PC-9 (cell line): ENCODE measurements at regions not wholly inside any gene's neighbourhood (a gene's known extent, or its start where the extent isn't known, plus 50 kb on each side); places are given as distances from the start of the nearest gene placed in this dataset.

Experiments used
- EZH2 ChIP-seq: fragments of 200-600 bp; sonication (generic); IDR thresholded peaks from 2 replicates; pipeline ENCODE4 v1.8.0; 2017; ENCODE audit warnings: antibody characterized with exemption, low read depth
- TF ChIP-seq, protein P1 (sequence below): fragments of 200-600 bp; sonication (generic); conservative IDR thresholded peaks from 2 replicates; pipeline ENCODE4 v1.6.1; 2017; ENCODE audit warnings: mixed run types, antibody characterized with exemption, mild to moderate bottlenecking, moderate library complexity

DNA sequence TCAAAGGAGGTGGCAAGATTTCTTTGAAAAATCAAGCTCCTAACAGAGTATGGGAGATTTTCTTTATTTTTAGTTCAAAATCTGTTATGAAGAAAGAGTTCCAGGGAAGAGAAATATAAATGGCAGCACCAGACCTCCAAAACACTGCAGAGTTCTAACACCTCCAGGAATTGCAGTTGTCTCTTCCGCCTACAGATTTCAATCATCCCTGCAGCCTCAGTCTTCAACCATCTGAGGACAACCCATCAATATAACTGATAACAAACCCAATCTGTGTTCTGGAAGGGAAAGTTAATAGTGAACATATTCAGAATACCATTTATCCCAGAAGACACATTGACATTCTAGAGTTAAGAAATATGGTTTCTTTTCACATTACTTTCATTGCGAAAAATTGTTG, 296.1 kb downstream of the ARAP2 start:
- TF ChIP-seq, protein P1, sequence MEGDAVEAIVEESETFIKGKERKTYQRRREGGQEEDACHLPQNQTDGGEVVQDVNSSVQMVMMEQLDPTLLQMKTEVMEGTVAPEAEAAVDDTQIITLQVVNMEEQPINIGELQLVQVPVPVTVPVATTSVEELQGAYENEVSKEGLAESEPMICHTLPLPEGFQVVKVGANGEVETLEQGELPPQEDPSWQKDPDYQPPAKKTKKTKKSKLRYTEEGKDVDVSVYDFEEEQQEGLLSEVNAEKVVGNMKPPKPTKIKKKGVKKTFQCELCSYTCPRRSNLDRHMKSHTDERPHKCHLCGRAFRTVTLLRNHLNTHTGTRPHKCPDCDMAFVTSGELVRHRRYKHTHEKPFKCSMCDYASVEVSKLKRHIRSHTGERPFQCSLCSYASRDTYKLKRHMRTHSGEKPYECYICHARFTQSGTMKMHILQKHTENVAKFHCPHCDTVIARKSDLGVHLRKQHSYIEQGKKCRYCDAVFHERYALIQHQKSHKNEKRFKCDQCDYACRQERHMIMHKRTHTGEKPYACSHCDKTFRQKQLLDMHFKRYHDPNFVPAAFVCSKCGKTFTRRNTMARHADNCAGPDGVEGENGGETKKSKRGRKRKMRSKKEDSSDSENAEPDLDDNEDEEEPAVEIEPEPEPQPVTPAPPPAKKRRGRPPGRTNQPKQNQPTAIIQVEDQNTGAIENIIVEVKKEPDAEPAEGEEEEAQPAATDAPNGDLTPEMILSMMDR, result no peak
- TF ChIP-seq EZH2, result no peak
